NCI-H146 treated with DMSO at 0.1 percent for 48 hours (cell line): ENCODE measurements at regions not wholly inside any gene's neighbourhood (a gene's known extent, or its start where the extent isn't known, plus 50 kb on each side); places are given as distances from the start of the nearest gene placed in this dataset.
A peak's percentile ranks its signal among the peaks of the same experiment; 100 is the strongest.
"Not testable (repeated sequence)": the region's sequence is repeated elsewhere in the genome, so short reads cannot be mapped to it uniquely, and the experiment has no call there.

ENCODE experiments used
- DNase-seq: peaks from one replicate; lab custom pipeline; 2025; ENCODE audit not compliant: unreplicated experiment; lab: John Stamatoyannopoulos, UW

DNA sequence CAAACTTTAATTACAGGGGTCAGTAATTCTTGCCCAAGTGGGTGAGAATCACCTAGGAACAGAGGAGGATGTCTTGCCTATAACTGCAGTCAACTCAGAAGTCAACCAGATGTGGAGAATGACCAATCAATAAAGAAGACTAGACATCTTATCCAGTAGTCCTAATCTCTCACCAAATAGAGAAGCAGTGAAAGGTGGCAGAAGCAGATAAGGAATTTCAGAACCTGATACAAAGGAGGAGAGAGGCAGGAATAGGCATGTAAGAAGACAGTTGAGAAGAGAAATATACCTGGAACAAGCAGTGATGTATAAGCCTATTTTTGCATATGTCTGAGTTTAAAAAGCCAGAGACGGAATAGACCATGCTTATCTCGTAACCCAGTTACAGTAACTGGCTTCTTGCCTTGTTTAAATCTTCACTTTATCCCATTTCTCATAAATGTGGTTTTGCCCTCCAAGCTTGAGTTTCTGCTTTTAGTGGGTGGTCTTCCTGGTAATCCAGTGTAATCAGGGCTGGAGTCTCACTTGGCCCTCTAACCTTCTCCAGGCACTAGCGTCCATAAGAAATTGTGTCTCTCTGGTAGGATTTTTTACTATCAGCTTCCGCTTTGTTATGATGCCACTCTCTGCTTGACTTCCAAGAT, 401.0 kb downstream of the SUCLG1 start:
- no peak for DNase-seq

DNA sequence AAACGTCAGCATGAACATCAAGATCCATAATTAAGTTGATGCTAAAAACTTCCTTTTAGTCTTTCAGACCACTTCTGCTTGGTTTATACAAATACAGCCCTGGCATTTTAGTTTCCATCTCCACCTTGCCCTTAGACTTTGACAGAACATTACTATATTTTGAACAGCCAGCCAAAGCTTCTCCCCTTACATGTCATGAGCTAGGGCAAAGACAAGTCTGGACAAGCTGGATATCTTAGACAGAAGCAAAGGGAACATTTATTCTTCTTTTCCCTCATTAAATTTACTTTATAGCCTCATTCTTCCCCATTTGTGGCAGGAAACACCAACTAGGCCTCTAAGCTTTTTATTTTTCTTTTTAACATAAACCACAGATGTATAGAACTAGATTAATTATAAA, 403.3 kb downstream of the SUCLG1 start:
- no peak for DNase-seq

DNA sequence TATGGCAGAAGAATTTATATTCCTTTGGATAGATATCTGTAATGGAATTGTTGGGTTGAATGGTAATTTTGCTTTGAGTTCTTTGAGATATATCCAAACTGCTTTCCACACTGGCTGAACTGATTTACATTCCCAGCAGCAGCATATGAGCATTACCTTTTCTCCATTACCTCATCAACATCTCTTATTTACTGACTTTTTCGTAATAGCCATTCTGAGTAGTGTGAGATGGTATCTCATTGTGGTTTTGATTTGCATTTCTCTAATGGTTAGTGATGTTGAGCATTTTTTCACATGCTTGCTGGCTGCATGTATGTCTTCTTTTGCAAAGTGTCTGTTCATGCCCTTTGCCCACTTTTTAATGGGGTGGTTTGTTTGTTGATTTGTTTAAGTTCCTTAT, 404.5 kb downstream of the SUCLG1 start:
- not testable (repeated sequence) for DNase-seq

DNA sequence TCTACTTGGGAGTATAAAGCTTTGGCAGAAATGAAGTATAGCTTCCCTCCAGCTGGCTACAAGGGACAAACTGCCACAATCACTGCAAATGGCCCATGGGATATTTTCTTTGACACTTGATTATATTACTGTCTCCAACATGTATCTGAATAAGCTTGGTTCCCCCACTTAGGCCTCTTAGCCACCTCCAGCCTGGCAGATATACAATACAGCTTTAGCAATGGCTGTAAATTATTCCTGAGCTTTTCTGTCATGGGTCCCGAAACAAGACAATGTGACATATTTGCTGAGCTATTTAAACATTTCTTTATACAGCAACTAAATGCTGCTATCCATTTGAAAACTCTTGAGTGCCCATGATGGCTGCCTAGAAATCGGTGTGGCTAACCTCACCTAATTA, 406.2 kb downstream of the SUCLG1 start:
- no peak for DNase-seq

DNA sequence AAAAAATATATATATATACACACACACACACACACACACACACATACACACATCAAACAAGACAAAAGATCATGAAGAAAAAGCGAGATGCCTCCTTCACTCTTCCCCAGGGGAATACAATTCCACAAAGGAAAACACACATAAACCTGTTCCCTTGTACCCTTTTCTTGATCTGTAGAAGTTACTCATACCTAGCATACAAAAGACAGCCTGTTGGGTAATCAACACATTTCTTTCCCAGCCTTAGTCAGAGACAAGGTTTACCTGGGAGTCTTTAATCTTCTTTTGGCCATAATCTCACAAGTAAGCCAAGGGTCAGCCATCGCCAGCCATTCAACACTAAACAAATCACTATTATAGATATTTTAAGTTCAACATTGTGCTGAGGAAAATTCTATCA, 407.0 kb downstream of the SUCLG1 start:
- no peak for DNase-seq

DNA sequence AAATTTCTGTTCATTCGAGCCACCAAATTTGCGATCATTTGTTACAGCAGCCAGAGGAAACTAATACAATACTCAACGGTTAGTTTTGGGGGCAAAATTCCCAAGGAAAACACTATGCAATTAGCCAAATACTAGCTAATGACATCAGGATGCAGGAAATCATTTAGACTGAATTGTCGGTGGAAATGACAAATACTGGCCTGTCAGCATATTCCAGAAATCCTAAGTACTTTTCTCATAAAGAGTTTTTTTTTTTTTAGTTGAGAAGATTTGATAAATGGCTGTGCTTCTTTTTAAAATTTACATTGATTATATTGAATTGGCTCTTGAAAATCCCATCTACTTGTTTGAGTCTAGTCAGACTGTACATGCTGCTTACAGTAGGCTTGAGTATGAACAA, 410.1 kb downstream of the SUCLG1 start:
- no peak for DNase-seq

DNA sequence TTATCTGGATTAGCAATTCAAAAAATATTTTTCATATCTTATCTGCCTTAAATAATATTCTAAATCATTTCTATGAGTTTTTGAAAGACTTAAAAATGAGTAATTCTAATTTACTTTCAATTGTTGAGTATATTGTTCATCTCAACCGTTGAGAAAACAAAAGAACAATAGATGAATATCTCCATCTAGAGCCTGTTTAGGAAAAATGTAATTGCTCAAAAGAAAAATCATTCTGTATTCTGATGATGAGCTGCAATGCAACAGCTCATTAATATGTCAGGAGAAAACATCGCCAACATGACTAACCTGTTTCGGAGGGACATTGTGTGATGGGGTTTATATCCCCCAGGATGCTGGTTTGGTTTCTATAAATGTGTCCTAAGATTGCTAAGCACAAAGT, 417.6 kb downstream of the SUCLG1 start:
- DNase-seq: no peak

DNA sequence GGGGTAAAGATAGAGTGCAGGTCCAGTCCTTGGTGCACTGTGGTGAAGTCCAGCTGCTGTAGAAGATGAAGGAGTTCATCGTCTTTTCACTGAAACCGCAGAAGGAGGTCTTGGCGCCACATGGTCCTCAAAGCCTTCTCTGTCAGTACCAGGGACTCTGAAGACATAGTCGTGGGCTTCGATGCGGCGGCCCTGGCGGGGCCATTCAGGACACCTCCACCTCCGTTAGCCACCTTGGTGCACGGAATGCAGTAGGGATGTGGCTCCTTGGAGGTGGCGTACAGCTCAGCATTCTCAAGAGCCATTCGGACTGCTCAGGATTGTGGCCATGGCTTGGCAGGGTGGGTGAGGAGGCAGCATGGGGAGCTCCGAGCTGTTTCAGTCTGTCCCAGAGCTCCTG, 418.8 kb downstream of the SUCLG1 start:
- DNase-seq: no peak

DNA sequence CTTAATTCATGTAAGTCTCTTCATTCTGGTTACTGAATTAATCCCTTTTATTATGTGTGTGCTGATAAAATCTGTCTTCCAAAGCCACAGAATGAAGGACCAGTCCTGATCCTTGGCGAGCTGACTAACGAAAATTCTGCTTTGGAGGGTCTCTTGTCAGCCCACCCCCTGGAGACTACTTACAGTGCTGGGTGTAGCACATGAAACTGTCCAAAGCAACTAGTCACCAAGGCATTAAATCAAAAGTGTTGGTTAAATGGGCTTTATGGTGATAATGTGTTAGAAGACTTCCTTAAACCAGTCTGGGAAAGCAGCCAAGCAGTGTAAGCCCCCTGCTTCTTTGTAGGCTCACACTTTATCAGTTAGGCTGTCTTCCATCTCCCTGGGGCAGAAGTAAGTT, 420.2 kb downstream of the SUCLG1 start:
- DNase-seq: no peak

DNA sequence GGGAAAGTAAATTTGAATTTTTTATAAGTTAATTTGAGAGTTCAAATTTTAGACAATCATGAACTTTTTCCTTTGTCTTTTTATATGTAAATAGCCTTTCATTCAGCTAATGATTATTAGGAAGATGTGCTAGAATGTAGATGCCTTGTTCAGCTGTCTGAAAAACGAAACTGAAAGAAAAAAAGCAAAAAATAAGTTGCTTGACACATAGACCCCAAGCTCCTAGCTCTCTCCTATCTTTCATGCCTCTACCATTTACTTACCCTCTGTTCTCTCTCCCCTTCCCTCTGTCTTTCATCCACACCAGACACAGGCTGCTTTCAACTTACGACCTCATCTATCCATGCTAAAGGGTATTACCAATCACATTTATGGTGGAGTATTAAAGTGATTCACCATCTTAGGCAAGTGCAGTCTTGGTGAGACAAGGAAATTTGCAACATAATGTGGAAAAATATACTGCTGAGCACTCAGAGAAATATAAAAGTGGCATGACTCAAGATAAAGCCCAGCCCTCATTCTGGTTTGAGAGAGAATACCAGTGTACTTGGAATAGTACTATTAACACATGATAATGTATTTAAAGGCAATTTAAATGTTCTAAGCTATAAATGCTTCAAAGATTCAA, 425.6 kb downstream of the SUCLG1 start:
- DNase-seq: no peak

DNA sequence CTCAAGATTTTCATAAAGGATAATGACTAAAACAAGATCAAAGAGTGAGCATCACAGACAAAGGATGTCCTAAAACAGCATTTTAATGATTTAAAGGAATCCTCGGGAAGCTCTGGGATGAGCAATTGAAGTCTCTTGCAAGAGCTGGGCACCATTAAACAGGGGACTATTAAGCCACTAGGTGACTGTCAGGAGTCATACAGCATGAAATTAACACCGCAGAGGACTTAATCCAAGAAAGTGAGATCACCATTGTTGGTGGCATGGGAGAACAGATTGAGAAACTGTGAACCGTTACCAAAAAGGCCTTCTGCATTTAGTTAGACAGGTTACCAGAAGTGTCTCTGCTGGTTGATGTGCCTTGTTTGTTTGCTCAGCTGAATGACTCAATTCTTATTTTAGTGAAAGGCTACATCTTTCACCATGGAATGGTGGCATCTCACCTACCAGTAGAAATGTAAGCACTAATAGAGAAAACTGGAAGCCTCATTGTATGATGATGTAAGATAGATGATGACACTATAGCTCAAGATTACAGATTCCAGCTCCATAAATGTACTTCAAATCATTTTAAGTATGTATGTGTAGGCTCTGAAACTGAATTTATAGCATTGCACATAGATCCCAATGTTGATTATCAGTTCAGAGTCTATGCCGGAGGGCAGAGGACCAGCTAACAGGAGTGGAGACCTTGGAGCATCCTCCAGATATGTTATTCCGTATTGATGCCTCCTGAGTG, 427.6 kb downstream of the SUCLG1 start:
- DNase-seq: no peak

DNA sequence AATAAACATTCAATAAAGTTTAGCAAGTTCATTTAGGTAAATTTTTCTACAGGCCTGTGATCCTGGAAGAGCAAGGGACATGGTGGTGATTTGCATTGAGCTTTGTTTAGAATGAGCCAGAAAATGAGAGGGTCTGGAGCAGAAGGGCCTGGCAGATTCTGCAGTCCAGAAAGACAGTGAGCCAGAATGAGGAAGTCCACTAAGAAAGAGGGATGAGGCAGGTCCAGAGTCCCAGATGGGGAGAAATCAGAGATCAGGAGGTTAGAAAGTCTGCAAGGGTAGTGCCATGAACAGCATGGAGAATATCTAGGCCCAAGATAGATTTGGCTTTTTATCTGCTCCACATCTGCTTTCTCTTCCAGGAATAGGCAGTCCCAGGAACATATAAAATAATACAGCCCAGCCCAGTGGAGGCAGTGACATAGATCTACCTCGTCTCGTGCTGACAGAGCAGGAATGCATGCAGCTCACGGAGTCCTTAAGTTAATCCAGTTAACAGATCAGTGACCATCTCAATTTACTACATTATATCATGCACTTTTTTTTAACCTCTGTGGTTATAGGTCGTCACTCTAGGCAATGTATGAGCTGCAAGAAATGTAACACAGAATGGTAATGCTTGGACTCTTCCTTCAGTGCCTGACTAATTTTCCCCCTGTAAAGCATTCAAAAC, 429.0 kb downstream of the SUCLG1 start:
- no peak for DNase-seq

DNA sequence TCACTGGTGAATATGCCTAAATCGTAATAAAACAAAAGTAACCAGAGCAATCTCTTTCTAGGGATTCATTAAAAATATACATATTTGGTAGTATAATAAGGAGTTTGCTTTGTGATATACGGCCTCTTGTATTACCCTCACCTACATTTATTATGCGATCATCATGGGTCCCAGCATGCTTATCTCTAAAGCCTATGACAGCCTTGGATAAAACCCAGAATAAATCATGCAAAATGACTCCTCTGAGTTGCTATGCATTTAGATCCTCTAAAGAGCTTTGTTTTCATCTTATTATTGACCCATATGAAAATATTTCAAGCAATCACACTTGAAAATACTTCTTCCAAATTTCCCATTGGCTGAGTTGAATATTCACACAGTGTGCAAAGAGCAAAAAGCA, 432.3 kb downstream of the SUCLG1 start:
- DNase-seq: no peak

DNA sequence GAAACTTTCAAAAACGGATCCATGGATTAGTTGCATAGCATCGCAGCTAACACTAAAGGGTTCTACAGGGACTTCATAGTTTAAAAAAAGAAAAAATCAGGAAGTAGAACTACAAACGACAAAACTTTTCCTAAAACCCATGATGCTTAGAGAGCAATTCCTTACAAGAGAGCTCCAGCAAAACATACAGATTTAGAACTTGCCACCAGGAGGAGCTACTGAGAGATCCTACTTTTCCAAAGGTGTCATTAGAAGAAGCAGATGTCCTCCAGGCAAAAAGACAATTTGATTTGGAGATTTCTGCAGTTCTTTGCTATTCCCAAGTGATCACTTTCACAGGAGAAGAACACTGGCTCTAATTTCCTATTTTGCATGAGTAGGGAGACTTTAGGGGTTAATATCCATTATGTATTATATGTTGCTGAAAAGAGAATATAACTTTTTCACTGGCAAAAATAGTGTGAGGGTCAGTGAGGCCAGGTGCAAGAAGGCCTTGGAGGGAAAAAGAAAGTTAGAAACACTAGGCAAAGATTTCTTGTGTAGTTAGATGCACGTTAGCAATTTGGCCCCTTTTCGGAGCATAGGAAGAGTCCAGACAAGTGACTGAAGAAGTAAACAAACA, 436.2 kb downstream of the SUCLG1 start:
- peak; percentile 20 for DNase-seq

DNA sequence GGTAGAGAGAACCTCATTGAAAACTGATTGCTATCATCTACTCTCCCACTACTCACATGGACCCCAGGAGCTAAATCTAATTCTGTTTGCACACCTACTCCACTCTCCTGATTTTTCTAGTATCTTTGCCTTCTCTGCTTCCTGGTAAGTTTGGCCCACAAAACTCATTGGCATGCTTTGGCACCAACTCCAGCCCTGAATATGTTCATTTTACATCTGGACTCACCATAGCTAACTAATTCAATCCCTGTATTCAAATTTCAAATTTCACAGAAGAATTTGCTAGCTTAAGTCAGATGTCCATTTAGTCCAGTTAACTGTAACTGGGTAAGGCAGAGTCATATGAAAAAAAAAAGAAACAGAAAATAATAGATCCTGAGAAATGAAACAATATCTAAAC, 442.1 kb downstream of the SUCLG1 start:
- no peak for DNase-seq

DNA sequence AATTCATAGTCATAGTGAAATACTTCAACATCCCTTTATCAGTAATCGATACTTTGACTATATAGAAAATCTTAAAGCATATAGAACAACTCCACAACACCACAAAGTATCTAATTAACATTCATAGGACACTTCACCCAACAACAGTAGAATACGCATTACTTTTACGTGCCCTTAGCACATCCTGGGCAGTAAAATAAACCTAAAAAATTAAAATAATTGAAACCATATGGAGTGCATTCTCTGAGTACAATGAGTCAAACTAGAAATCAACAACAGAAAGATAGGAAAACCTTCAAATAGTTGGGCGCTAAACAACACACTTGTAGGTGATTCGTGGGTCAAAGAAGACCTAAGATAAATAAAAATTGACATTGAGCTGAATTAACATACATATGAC, 442.9 kb downstream of the SUCLG1 start:
- DNase-seq: no peak

DNA sequence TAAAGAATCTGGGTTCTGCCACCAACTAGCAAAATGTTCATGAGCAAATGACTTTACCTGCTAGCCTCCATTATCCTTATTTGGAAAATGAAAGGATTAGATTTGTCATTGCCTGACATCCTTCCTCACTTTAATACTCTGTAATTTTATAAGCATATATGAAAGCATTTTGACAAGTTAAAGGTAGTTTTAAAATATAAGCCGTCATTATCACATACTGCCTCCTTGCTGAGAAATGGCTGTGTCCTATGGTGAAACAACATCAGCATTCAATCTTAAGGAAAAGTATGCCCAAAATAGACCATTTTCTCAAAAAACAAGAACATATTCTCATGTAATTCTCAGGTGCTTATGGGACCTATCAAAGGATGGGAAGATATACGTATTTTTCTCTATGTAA, 461.2 kb downstream of the SUCLG1 start:
- no peak for DNase-seq

DNA sequence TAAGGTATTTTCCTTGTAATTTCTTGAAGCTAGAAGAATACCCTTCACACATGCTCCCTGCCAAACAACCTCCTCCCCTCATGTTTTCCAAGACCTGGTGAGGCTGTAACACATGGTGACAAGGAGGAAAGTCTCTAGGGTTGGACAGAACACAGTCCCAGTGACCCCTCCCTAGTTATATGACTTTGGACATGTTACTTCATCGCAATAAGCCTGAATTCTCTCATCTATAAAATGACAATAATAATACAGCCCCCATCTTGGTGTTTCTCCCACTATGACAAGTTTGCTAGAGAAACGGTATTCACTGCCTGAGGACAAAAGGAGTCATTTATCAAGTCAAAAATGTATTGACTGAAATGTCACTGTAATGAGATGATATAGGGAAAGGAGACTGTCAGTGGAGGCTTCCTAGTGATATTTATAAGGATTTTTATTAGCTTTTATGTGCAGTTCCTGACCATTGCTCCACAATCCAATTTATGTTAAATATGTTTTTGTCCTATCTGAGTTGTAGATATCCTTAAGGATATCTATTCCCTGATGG, 464.4 kb downstream of the SUCLG1 start:
- DNase-seq: no peak

DNA sequence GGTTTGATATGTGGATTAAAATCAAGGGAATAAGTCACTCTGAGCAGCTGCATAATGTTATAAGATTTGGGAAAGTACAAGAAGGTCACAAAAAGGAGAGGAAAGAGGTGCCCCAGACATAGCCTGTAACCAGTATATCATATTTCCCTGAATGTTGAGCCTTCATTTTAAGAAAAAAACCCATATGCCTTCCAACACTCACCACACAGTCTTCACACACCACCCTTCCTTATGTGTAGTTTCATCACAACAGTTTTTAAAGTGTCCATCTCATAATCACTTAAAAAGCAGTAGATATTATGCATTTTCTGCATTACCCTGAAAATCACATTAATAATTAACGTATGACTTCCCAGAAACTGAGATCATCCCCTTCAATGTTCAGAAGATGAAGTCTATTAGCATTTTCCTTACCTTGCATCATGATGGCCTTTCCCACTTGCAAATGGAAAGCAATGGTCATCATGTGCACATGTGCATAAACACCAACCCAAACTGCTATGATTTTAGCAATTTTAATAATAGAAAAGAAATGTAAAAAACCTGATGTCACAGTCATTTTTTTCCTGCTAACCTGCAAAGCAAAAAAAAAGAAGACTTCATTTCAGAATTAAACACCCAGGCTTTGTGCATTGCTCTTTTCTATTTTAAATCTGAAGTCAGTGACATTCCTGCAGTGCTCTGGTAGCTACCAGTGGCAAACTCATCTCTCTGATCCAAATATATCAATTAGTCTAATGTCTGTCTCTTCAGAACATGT, 465.0 kb downstream of the SUCLG1 start:
- DNase-seq: no peak

DNA sequence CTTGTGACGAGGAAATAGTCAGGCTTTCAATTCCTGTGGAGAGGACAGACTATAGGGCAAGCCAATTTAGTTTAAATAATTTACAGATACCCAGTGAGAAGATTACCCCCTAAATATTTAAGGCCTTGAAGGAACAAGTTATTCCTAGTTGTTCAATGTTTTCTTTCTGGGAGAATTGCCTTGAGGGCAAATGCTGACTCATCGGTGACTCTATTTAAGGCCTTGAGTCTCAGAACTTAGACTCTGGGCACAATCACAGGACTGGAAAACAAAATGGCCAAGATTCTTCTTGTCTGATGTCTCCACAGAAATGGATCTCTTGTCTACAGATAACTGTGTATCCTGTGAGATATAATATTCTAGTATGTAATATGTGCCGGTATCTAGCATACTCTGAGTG, 467.1 kb downstream of the SUCLG1 start:
- DNase-seq: no peak

DNA sequence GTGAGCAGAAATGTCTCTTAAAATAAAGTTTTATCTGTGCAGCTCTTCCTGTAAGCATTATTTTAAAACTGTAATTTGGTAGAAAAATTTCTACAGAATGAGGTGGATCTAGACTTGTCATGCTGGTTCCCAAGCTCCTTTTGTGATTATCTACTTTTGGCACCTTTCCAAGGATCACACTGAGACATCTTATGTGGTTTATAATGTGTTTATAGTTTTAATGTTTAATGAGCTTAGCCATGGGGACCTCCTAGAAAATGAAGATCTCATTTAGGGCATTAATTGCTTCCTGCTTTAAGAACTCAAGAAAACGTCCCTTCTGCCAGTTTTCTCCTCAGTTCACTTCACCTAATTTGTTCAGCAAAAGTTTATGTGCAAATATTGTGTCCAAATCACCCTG, 468.4 kb downstream of the SUCLG1 start:
- DNase-seq: no peak
